Panc1 (cell line): ENCODE measurements at regions not wholly inside any gene's neighbourhood (a gene's known extent, or its start where the extent isn't known, plus 50 kb on each side); places are given as distances from the start of the nearest gene placed in this dataset.

Experiments
- ATAC-seq: fragments of 200-7000 bp; cut with Tn5 transposase; 2 replicates; pipeline ENCODE4 v1.9.1; 2020; ENCODE audit warnings: mild to moderate bottlenecking, moderate library complexity
- BruUV-seq: library from RNA; stranded (reverse); fragments of 400-500 nt; replicated peaks from 2 replicates; lab custom pipeline; 2021; lab: Mats Ljungman, UMichigan
- CTCF ChIA-PET: fragments of 300-600 bp; sonication (Branson Sonifier 250); formaldehyde crosslinking; loops from one replicate; lab custom pipeline; 2022; ENCODE audit warnings: antibody characterized with exemption; lab: Charles Lee
- POLR2A ChIA-PET: fragments of 300-600 bp; sonication (Branson Sonifier 250); formaldehyde crosslinking; loops from one replicate; lab custom pipeline; 2022; ENCODE audit warnings: antibody characterized with exemption; lab: Charles Lee
- DNase-seq: peaks from one replicate; pipeline ENCODE4 v3.0.0-alpha.2; 2010; ENCODE audit warnings: low read depth, low spot score
- H3K27ac ChIP-seq: 2 replicates; pipeline ENCODE4 v1.5.1; 2011; ENCODE audit warnings: mild to moderate bottlenecking, low read length, inconsistent platforms
- H3K27me3 ChIP-seq: fragments of 200-500 bp; sonication (Bioruptor generic); 2 replicates; pipeline ENCODE4 v1.6.0; 2014; ENCODE audit warnings: low read length, inconsistent platforms; ENCODE audit not compliant: control insufficient read depth, insufficient read depth
- H3K36me3 ChIP-seq: fragments of 200-500 bp; sonication (Bioruptor generic); 2 replicates; pipeline ENCODE4 v1.5.1; 2014; ENCODE audit warnings: inconsistent platforms, mild to moderate bottlenecking, low read length, moderate library complexity; ENCODE audit not compliant: control insufficient read depth, insufficient read depth
- H3K4me1 ChIP-seq: 2 replicates; pipeline ENCODE4 v1.5.1; 2011; ENCODE audit warnings: inconsistent platforms, mild to moderate bottlenecking, low read length, moderate library complexity; ENCODE audit not compliant: control insufficient read depth, insufficient read depth
- H3K4me3 ChIP-seq, 2 experiments: 2 replicates each; pipeline ENCODE4 v1.5.1; 2011 to 2012; ENCODE audit warnings: low read depth in 2 of 2, low read length in 2 of 2, mild to moderate bottlenecking in 2 of 2, inconsistent platforms in 1 of 2, moderate library complexity in 1 of 2
- H3K9me3 ChIP-seq: fragments of 200-500 bp; sonication (Bioruptor generic); 2 replicates; pipeline ENCODE4 v1.5.1; 2014; ENCODE audit warnings: low read depth, mild to moderate bottlenecking, inconsistent platforms, low read length, moderate library complexity; ENCODE audit not compliant: control insufficient read depth, insufficient read depth
- POLR2AphosphoS5 ChIP-seq: IDR thresholded peaks from 2 replicates; pipeline ENCODE4 v1.6.1; 2012; ENCODE audit warnings: mild to moderate bottlenecking, low read depth, low read length, moderate library complexity
- SIN3A ChIP-seq: IDR thresholded peaks from 2 replicates; pipeline ENCODE4 v1.6.1; 2012; ENCODE audit warnings: low read depth, mild to moderate bottlenecking, low read length, moderate library complexity, borderline replicate concordance; ENCODE audit not compliant: insufficient read depth
- TCF7L2 ChIP-seq: IDR thresholded peaks from 2 replicates; pipeline ENCODE4 v1.6.1; 2011; ENCODE audit warnings: mild to moderate bottlenecking, low read depth, low read length, inconsistent platforms
- in situ Hi-C: cut with HindIII; loops from 2 replicates; pipeline ENCODE4 v1.10.0; 2016; ENCODE audit warnings: low sequenced_read_pairs, low pct_unique_long_range_greater_than_20kb
- intact Hi-C: fragments of 100-400 bp; cut with micrococcal nuclease; formaldehyde crosslinking; loops from one replicate; pipeline ENCODE4 v1.10.0; 2022; ENCODE audit not compliant: unreplicated experiment
- TF ChIP-seq, protein P1 (sequence below): fragments of 450-650 bp; IDR thresholded peaks from 2 replicates; pipeline ENCODE4 v1.5.1; 2017; ENCODE audit warnings: mild to moderate bottlenecking
- TF ChIP-seq, protein P2 (sequence below), 2 experiments: IDR thresholded peaks; 2 replicates each; pipeline ENCODE4 v1.6.1; 2011 to 2012; ENCODE audit warnings: low read depth in 2 of 2, control low read depth in 1 of 2, low read length in 1 of 2, mild to moderate bottlenecking in 1 of 2, moderate library complexity in 1 of 2; ENCODE audit not compliant: insufficient read depth in 1 of 2

DNA sequence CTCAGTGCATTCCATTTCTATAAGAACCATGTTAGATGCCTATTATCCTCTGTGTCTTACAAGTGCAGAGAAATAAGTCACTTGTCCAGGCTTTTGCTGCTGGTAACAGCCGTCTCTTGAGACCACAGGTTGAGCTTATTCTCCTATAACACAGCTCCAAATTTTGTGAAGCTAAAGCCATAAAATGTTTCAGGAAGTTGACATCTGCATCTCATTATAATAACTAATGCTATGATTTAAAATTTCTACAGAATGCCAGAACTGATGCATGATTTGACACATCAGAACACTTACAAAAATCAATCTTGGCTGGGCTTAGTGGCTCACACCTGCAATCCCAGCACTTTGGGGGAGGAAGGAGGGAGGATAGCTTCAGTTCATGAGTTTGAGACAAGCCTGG lies 986.9 kb downstream of the TYW1 start:
- ATAC-seq (no peak), DNase-seq (no peak)
- H3K36me3 ChIP-seq, result no peaks in the 10 kb centered on the region
- H3K9me3 ChIP-seq, result no peaks in the 10 kb centered on the region
- BruUV-seq, result no TSS peak
- POLR2A ChIA-PET, result no interaction called here
- in situ Hi-C loops (no loop called here), intact Hi-C loops (no loop called here)
- CTCF ChIA-PET, result no interaction called here
- peaks cover 2% of the 10 kb centered on the region; the same call in 1 of the 2 replicates for H3K27me3 ChIP-seq
- H3K27ac ChIP-seq, result no peak overlapping the region
- H3K4me3 ChIP-seq, result no peak overlapping the region
- no peak for TF ChIP-seq SIN3A
- TF ChIP-seq, protein P1, sequence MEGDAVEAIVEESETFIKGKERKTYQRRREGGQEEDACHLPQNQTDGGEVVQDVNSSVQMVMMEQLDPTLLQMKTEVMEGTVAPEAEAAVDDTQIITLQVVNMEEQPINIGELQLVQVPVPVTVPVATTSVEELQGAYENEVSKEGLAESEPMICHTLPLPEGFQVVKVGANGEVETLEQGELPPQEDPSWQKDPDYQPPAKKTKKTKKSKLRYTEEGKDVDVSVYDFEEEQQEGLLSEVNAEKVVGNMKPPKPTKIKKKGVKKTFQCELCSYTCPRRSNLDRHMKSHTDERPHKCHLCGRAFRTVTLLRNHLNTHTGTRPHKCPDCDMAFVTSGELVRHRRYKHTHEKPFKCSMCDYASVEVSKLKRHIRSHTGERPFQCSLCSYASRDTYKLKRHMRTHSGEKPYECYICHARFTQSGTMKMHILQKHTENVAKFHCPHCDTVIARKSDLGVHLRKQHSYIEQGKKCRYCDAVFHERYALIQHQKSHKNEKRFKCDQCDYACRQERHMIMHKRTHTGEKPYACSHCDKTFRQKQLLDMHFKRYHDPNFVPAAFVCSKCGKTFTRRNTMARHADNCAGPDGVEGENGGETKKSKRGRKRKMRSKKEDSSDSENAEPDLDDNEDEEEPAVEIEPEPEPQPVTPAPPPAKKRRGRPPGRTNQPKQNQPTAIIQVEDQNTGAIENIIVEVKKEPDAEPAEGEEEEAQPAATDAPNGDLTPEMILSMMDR, result no peak
- TF ChIP-seq, protein P2, sequence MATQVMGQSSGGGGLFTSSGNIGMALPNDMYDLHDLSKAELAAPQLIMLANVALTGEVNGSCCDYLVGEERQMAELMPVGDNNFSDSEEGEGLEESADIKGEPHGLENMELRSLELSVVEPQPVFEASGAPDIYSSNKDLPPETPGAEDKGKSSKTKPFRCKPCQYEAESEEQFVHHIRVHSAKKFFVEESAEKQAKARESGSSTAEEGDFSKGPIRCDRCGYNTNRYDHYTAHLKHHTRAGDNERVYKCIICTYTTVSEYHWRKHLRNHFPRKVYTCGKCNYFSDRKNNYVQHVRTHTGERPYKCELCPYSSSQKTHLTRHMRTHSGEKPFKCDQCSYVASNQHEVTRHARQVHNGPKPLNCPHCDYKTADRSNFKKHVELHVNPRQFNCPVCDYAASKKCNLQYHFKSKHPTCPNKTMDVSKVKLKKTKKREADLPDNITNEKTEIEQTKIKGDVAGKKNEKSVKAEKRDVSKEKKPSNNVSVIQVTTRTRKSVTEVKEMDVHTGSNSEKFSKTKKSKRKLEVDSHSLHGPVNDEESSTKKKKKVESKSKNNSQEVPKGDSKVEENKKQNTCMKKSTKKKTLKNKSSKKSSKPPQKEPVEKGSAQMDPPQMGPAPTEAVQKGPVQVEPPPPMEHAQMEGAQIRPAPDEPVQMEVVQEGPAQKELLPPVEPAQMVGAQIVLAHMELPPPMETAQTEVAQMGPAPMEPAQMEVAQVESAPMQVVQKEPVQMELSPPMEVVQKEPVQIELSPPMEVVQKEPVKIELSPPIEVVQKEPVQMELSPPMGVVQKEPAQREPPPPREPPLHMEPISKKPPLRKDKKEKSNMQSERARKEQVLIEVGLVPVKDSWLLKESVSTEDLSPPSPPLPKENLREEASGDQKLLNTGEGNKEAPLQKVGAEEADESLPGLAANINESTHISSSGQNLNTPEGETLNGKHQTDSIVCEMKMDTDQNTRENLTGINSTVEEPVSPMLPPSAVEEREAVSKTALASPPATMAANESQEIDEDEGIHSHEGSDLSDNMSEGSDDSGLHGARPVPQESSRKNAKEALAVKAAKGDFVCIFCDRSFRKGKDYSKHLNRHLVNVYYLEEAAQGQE (IDR thresholded peaks at IDR 0.05; ENCODE audit: insufficient read depth in 1 of 2, low read depth in 2 of 2, low read length in 1 of 2), result no peak
- no peak for TF ChIP-seq TCF7L2
- TF ChIP-seq POLR2AphosphoS5, result no peak
- no peaks in the 10 kb centered on the region for H3K4me1 ChIP-seq

DNA sequence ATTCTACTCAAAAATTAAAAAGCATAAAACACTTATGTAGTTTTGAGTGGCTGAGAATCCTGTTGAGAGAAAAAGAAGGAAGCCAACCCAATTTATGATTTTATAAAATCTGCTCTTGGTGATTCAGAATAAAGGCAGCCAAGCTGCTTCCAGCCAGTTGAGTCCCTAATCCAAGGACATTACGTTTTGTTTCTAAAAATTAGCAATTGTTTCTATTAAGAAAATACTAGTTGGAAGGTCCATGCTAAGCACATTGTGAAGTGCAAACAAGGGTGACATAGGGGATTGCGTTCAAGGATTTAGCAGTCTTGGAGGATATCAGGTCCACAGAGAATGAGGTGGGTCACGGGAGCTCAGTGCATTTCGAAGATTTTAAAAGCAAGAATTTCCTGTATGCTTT lies 987.7 kb downstream of the TYW1 start:
- POLR2A ChIA-PET, result no interaction called here
- intact Hi-C loops, result no loop called here
- no peaks in the 10 kb centered on the region for H3K9me3 ChIP-seq

More for the DNA sequence above, 987.7 kb downstream of the TYW1 start:
- no peak for DNase-seq
- CTCF ChIA-PET, result no interaction called here
- Histone ChIP-seq H3K27me3 (no peaks in the 10 kb centered on the region), H3K4me3 (no peak overlapping the region), H3K4me1 (no peaks in the 10 kb centered on the region), H3K27ac (no peak overlapping the region), H3K36me3 (no peaks in the 10 kb centered on the region)
- ATAC-seq, result no peak
- in situ Hi-C loops, result no loop called here
- BruUV-seq, result no TSS peak
- TF ChIP-seq, protein P2 (IDR thresholded peaks at IDR 0.05; ENCODE audit: insufficient read depth in 1 of 2, low read depth in 2 of 2, low read length in 1 of 2), result no peak
- TF ChIP-seq TCF7L2 (no peak), POLR2AphosphoS5 (no peak), SIN3A (no peak)
- TF ChIP-seq, protein P1, result no peak
